Left renal cortex interstitium (tissue), 4 donors: ENCODE measurements at regions not wholly inside any gene's neighbourhood (a gene's known extent, or its start where the extent isn't known, plus 50 kb on each side); places are given as distances from the start of the nearest gene placed in this dataset.
"Not testable (repeated sequence)": the region's sequence is repeated elsewhere in the genome, so short reads cannot be mapped to it uniquely, and the experiment has no call there.

Experiments
- DNase-seq, 4 donors: peaks; one replicate each; pipeline ENCODE4 v3.0.0-alpha.2; 2013; ENCODE audit warnings: low read depth in 4 of 4, low spot score in 2 of 4, missing footprints in 1 of 4

DNA sequence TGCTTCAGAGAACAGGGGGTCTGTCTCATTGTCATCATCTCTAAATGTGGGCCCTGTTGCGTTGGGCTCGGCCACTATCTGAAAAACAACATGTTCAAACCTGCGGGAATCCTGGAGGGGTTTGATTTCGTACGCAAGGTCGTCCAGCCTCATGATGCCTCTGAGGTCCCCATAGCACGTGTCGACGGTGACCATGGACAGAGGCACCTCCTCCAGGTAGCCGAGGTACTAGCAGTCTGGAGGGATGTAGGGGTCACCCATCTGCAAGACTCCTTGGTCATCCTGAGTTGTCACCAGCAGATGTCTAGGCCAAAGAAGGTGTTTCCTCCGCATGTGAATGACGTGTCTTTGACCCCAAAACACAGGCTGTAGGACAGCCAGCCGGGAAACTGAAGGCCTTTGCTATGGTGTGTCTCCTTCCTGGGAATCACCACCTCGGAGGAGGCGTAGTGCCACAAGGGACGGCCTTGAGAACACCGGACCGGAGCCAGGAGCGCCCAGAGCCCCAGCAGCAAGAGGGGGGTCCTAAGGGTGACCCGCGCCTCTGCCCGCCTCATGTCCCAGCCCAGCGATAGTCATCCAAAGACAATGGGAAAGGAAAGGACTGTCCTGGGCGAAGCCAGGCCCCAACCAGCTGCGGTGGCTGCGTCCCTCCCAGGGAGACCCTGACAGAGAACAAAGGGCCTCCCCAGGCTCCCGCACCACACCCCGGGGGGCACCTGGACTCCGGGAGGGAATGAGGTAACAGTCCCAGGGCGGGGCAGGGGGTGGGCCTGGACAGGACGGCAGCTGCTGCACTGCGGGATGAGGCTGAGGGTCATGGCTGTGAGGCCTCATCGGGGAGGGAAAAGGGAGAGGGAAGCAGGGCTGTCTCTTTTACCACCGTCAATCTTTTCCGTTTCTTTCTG lies 445.5 kb downstream of the TMEM121 start:
- DNase-seq = no peak

- no peak for DNase-seq
These were observed 448.5 kb downstream of the TMEM121 start for GRCh38 chr14:105974902-105975301.

GRCh38 chr14:105978618-105979295 lies 452.4 kb downstream of the TMEM121 start:
- DNase-seq = no peak

DNA sequence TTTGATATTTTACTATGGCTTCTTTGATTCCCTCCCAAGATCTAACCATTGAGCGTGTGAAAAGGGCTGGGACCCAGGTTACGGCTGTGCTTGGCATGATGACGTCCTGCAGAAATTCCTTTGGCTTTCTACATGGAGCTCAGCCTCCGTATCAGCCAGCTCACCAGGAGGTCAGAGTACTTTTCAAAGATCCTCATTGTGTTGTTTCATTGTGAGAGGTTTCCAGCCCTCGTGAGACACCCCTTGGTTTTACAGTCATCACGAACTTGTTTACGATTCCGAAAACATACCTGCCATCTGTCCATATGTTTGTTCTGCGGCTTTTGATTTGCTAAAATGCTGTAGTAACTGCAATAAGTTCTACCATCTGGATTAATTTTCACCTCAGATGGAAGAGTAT lies 453.1 kb downstream of the TMEM121 start:
- no peak for DNase-seq

DNA sequence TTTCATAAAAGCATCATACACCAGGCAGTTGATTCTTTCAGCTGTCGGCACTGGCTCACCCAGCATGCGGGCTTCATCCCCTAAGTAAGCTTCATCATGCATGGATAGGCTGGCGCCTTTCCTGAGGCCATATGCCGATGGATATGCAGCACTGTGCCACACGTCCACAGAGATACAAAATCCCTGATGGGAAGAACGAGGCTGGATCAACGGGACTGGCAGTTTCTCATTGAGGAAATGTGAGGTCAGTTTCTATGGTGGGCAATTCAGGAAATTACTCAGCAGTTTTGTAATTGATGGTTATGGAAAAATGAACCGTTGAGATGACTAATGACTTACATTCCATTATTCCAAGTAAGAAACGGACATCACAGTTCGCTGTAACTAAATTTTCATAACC lies 453.8 kb downstream of the TMEM121 start:
- DNase-seq = no peak

DNA sequence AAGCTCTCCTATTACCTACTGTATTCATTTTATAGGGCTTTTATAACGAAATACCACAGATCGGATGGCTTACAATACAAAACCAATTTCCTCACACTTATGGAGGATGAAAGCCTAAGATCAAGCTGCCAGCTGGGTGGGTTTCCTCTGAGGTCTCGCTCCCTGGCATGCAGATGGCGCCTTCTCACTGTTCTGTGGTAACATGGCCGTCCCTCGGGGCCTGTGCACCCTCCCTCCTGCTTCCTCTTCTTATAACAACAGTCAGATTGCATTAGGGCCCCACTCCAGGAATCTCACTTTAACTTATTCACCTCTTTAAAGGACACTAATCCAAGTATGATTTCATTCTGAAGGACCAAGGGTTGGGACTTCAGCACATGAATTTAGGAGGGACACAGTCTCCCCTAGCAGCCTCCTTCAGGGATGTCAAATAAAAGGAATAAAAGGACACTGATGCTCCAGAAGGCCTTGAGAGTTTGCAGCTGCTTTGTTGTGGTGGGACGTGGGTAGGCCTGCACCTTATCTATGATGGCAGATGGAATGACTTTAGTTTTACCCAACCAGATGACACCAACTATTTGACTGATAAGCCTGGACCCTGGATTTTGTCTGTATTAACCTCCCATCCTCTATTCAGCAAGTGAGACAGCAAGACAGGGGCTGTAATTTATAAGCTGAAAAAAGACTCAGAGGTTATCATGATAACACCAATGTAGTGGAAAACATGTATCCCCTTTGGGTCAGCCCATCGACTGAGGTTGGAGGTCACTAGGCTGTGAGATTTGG lies 455.3 kb downstream of the TMEM121 start:
- DNase-seq = not testable (repeated sequence)

DNA sequence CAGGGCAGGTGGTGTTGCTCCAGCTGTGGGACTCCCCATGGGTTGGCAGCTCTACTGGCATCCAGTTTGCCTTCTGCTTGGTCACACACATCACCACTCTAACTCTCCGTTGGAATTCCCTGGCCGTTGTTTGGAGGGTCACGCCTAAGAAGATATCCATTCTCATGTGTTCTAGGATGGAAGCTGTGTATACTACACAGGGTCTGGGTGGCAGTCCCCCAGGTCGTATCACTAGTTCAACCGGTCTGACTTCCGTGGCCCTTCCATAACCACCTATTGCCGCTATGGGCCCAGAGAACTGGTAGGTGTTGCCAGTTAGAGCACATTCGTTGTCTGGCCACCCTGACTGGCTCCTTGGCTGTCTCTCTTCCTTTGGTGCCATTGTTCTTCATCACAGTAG lies 456.3 kb downstream of the TMEM121 start:
- no peak for DNase-seq

- DNase-seq = no peak
These were observed 460.5 kb downstream of the TMEM121 start for GRCh38 chr14:105986894-105987284.

DNA sequence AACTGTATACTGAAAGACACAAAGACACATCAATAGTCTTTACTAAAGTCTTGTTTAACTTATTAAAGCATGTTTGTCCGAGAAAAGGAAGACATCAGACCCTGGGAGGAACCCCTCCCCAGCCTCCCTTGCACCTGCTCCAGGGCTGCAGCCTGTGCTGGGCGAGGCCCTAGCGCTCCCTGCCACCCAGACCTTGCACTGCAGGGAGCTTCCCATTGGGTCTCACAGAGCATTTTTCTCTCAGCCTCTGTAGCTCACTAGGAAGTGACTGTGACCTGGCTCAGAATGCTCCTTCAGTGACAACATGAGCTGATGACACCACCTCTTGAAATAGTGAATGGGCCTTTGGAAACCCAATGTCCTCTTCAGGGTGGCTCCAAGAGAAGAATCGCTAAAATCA lies 461.2 kb downstream of the TMEM121 start:
- DNase-seq = no peak

DNA sequence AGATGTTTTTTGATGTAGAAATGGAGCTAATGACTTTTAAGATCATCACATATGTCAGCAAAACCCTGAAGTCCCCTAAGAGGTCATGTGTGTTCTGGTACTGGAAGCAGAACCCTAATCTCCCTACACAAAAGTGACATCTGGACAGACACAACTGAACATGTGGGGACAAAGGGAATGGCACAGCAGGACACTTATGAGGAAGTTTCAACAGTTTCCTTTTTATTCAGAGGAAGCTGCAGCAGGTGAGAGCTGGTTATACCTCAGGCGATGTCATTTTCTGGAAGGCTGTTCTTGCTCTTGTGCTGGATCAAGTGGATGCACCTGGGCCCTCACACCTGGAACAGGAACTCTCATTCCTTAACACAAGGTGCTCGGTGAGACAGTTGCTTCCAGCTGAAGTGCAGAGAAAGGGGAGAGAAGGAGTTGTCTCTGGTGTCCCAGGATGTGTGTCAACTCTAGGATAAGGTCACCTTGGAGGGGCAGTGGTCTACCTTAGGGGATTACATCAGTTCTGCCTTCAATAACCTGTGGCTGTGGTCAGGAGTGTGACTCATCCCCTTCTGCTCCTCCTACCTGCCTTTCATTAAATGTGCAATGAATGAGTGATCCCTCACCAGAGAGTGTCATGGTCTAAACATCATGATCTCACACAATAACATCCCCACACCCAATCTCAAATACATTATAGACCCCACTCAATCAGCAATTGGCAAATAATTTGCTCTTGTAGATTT lies 463.4 kb downstream of the TMEM121 start:
- no peak for DNase-seq

DNA sequence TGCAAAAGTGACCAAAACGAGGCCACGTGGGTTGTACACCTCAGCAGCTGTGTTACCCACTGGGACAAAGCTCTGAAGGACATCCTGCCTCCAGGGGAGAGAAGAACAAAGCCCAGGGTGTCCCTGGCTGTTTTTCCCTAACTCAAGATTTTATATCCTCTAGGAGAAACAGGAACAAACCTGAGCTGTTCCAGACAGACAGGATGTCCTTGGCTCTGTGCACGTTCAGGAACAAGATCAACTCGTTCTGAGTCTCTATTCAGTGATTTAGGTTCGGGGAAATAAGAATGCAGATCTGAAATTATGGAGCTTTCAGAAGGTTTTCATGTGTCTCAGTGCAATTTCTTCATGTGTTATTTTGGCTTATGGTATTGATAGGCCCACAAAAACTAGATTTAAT lies 465.3 kb downstream of the TMEM121 start:
- not testable (repeated sequence) for DNase-seq

GRCh38 chr14:105993814-105994213 lies 467.4 kb downstream of the TMEM121 start:
- no peak for DNase-seq

- DNase-seq = not testable (repeated sequence)
These were observed 468.8 kb downstream of the TMEM121 start for GRCh38 chr14:105995011-105995710.

- DNase-seq = not testable (repeated sequence)
These were observed 472.2 kb downstream of the TMEM121 start for GRCh38 chr14:105998597-105998996.

DNA sequence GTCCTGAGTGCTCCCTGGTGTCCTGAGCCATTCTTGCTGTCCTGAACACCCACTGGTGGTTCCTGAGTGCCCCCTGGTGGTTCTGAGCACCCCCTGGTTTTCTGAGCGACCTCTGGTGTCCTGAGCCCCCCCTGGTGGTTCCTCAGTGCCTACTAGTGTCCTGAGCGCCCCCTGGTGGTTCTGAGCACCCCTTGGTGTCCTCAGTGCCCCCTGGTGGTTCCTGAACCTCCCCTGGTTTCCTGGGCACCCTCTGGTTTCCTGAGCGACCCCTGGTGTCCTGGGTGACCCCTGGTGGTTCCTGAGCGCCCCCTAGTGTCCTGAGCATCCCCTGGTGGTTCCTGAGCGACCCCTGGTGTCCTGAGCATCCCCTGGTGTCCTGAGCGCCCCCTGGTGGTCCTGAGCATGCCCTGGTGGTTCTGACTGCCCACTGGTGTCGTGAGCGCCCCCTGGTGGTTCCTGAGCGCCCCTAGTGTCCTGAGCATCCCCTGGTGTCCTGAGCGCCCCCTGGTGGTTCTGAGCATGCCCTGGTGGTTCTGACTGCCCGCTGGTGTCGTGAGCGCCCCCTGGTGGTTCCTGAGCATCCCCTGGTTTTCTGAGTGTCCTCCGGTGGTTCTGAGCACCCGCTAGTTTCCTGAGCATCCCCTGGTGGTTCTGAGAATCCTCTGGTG lies 473.1 kb downstream of the TMEM121 start:
- no peak for DNase-seq

- not testable (repeated sequence) for DNase-seq
These were observed 473.7 kb downstream of the TMEM121 start for GRCh38 chr14:106000029-106000511.

- DNase-seq = not testable (repeated sequence)
These were observed 474.9 kb downstream of the TMEM121 start for GRCh38 chr14:106001277-106001676.

DNA sequence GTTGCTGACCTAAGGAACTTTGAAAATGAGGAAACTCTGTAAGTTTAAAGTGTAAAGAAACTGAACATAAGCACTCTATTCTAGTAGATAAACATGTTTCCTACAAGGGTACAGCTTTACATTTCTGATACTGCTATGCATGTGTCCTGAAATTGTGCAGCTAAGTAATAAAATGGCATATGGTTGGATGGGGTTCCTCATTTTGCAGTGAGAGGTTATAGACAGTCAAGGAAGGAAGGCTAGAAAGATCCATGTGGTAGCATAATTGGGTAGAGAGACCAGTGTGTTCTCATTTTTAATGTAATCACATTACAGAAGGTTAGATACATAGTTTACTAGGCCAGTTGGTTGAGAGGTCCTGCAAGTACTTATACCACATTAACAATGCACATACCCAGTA lies 477.0 kb downstream of the TMEM121 start:
- DNase-seq = no peak
